ENCODE measurements at regions not wholly inside any gene's neighbourhood (a gene's known extent, or its start where the extent isn't known, plus 50 kb on each side); places are given as distances from the start of the nearest gene placed in this dataset.
"Not testable (repeated sequence)": the region's sequence is repeated elsewhere in the genome, so short reads cannot be mapped to it uniquely, and the experiment has no call there.

DNA sequence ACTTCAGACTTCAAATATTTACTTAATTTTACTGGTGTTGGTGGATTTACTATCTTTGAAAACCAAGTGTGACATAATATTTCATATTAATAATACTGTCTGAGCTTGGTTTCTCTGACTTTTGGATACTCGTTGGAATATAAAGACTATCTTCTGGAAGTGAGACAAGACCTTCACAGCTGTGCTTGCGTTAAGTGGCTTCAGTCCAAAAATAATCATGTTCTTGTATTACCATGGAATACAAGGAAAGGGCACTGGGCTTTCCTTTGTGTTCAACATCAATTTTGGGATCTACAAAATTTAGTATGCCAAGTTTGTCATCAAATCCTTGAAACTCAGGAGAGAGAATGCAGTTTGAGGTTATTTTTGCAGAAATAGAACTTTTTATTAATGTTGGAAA, 712.4 kb upstream of the LCORL start:
- DNase-seq (ENCODE audit: low spot score): no peak

DNA sequence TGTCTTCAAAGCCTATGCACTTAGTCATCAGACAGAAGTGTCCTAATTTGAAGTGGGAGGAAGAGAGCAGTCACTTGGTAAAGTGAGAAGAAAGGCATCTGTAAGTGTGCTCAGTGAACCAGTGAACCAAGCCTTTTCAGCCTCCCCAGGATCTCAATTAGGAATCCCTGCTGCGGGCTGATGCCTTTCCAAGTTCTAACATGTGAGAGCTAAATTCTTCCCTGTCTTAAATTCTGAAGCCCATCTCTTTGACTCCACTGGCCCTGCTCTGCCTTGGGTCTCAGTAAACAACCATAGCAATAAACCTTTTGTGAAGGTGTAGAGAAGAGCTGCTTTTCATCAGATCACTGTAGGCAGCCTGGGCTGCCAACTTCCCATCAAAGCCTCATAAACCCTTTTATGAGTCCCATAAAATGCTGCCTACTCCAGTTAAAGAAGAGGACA, 701.2 kb upstream of the LCORL start:
- DNase-seq (ENCODE audit: low spot score): no peak

DNA sequence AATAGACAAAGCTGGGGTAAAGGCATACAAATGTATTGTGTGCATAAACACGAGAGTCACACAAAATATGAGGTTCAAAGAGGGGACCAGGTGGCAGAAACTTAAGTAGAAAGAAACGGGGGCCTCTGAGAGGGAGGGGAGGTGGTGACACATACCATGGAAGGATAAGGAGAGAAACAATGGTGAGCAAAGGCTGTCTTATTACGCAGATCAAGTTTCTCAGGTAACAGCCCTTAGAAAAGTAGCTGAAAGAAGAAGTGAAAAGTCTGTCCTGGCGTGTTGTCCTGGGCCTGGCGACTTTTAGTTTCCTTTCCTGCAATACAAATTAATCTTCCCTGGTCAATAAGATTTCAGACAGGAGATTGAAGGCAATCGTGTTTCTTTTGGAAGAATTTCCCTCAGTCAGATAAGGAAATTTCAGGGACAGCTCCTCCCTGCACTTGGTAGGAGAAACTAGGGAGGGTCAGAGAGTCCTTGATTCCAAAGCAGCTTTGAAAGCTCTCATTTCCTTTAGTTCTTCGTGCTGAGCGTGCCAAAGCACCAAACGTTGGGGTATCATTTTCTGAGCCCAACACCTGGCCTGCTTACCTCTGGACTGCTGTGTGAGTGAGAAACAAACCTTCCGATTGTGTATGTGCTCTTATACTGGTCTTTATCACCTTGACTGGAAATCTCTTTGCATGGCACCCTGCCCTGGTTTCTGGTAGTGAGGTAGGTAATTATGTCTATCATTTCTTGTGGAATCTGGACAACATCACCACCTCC, 676.7 kb upstream of the LCORL start:
- DNase-seq (ENCODE audit: low spot score): no peak

DNA sequence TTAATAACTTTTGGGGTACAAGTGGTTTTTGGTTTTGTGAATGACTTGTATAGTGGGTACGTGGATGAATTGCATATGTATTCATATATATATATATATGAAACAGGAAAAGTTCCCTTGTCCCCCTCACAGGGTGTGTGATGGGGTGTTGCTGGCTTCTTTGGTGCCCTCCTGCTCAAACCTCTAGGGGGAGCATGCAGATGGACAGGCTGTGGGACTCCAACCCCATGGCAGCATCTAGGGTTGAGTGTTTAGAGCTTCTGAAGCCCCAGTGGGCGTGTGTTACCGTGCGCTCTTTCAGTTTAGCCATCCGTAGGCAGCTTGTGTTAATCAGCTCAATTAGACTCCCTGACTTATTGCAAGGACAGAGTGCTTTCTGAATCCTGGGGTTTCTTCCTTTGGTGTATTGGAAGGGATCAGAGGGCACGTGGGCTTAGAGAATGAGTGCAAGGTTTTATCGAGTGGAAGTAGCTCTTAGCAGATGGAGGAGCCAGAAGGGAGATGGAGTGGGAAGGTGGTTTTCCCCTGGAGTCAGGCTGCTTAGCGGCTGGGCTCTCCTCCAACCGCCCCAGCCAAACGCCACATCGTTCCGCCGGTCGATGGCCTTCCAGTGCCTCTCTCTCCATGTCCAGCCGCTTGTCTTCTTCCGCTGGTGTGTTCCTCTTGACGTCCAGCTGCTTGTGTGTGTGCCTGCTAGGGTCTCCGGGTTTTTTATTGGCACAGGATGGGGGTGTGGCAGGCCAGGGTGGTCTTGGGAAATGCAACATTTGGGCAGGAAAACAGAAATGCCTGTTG, 674.4 kb upstream of the LCORL start:
- DNase-seq (ENCODE audit: low spot score): no peak

GRCh38 chr4:18691431-18692200, 670.1 kb upstream of the LCORL start:
- DNase-seq (ENCODE audit: low spot score): peak; percentile 11

- DNase-seq (ENCODE audit: low spot score): no peak
These were observed 668.9 kb upstream of the LCORL start for GRCh38 chr4:18690291-18690955.

- DNase-seq (ENCODE audit: low spot score): peak; percentile 30
These were observed 668.0 kb upstream of the LCORL start for GRCh38 chr4:18689308-18690115.

- DNase-seq (ENCODE audit: low spot score): not testable (repeated sequence)
These were observed 666.8 kb upstream of the LCORL start for GRCh38 chr4:18688351-18688750.

GRCh38 chr4:18686338-18687037, 664.9 kb upstream of the LCORL start:
- DNase-seq (ENCODE audit: low spot score): no peak

DNA sequence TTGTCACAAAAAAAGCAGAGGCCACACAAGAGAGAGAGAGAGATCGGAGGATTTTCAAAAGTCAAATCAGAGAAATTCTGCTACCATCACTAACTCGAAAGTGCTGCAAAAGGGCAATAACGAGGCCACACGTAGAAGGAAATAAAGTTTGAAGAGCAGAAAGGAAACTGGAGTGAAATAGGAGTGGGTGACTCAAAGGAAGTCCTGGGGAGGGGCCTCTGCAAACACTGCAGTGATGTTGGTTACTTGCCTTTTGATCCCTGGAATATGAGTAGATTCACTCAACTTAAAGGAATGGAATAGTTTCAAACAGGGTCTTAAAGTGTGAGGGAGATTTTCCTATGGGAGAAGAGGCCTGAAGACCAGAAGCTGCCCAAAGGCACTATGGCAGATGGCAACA, 663.4 kb upstream of the LCORL start:
- DNase-seq (ENCODE audit: low spot score): no peak

GRCh38 chr4:18676526-18676915, 655.0 kb upstream of the LCORL start:
- DNase-seq (ENCODE audit: low spot score): no peak

DNA sequence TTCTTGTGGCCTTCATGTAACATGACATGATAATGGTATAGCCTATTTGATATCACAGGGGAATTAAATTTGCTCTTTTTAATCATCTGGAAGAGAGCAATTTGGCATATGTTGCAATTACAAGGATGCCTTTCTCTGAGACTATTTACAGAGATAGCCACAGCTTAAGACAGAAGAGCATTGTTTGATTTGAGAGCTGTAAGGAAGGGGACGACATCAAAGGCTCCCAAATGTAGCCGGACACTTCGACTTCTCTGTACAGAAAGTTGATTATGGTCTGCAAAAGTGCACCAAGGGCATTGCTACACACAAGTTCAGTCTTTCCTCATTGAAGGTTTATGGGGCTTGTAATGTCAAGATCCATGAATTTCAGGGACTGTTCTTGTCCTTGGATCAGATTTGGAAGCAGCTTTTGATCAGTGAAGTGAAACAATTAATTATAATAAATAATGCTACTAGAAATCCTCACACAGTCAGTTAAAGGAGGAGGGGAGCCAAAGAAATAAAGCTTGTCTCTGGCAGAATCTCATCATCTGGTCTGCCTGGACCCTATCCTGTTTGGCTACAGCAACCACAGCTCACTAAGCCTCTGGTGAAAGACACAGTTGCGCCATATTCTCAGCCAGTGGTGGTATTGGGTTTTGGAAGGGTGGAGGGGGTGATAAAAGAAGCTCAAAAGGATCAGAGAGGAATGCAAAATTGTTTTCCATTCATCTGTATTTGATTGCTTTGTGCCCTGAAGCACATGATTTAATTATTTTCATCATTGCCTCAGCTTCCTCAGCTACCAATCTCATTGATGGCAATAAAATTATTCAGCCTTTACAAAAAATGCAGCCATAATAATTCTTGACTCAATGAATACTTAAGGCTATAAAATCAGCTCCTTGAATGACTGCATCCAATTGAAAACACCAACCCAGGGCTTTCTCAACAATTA, 654.3 kb upstream of the LCORL start:
- no peak for DNase-seq (ENCODE audit: low spot score)

- no peak for DNase-seq (ENCODE audit: low spot score)
These were observed 648.5 kb upstream of the LCORL start for GRCh38 chr4:18670034-18670433.

GRCh38 chr4:18669390-18669789, 647.8 kb upstream of the LCORL start:
- DNase-seq (ENCODE audit: low spot score): no peak

GRCh38 chr4:18666322-18666721, 644.8 kb upstream of the LCORL start:
- DNase-seq (ENCODE audit: low spot score): no peak

DNA sequence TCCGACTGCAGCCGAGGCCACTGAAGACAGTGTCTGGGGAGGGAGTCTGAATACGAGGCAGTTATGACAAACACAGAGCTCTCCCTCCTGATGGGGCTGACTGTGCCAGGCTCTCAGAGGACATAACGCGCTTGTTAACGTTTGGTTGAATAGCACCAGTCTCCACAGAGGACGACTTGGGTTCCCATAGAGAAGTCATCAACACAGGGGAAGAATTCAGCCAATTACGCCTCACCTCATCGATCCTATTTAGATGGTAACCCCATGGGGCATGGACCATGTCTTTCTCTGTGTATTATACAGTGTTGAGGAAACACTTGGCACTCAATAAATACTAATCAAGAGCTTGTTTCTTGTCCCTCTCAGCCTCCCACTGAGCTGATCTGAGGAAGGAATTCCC, 642.6 kb upstream of the LCORL start:
- no peak for DNase-seq (ENCODE audit: low spot score)

DNA sequence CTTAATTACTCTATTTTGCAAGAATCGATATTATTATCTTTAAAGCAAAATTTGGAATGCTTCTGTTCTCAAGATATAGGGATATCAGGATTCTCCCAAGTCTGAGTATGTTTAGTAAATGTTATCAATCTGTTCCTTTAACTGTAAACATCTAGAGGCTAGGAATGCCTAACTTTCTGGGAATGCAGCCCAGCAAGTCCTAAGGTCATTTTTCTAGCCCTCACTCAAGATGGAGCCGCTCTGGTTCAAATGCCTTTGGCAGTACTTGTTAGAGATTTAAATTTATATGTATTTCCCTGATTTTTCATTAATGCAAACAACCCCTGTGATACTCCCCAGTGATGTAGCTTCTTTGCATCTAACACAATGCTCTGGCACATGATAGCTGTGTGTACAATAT, 623.8 kb upstream of the LCORL start:
- DNase-seq (ENCODE audit: low spot score): no peak

DNA sequence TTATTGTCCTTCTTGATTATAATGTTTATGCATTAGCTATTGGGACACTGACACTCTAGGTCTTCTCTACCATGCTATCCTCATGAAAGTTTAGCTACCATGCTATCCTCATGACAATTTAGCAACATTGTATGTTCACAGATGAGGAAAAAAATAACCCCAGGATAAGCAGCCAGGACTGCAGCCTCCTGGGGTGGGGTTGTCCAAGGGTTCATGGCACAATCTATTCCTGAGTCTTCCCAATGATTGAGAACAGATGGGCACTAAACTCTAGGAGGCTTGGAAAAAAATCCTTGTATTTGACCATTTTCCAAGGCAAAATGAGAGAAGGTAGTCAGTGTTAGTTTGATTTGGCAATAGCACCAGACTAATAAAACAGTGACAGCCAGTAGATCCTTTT, 619.8 kb upstream of the LCORL start:
- DNase-seq (ENCODE audit: low spot score): no peak

GRCh38 chr4:18638031-18638430, 616.5 kb upstream of the LCORL start:
- DNase-seq (ENCODE audit: low spot score): no peak
